SH-SY5Y (cell line): ENCODE measurements at regions not wholly inside any gene's neighbourhood (a gene's known extent, or its start where the extent isn't known, plus 50 kb on each side); places are given as distances from the start of the nearest gene placed in this dataset.

Experiments used
- GATA2 ChIP-seq: IDR thresholded peaks from 2 replicates; pipeline ENCODE4 v1.6.1; 2011; ENCODE audit warnings: mild to moderate bottlenecking, low read depth, low read length
- GATA3 ChIP-seq: IDR thresholded peaks from 2 replicates; pipeline ENCODE4 v1.6.1; 2011; ENCODE audit warnings: low read depth, mild to moderate bottlenecking, low read length, moderate library complexity

GRCh38 chr1:56385314-56385713, 194.0 kb downstream of the PLPP3 start:
- TF ChIP-seq GATA2 (no peak), GATA3 (no peak)
